RWPE2 (cell line): ENCODE measurements at regions not wholly inside any gene's neighbourhood (a gene's known extent, or its start where the extent isn't known, plus 50 kb on each side); places are given as distances from the start of the nearest gene placed in this dataset.

Experiments used
- ATAC-seq: fragments of 200-7000 bp; cut with Tn5 transposase; 3 replicates; pipeline ENCODE4 v1.9.1; 2021; ENCODE audit warnings: low read depth
- DNase-seq: peaks from one replicate; pipeline ENCODE4 v3.0.0-alpha.2; 2020; ENCODE audit warnings: low spot score
- H3K27ac ChIP-seq: fragments of 450-650 bp; 2 replicates; pipeline ENCODE4 v1.5.1; 2017; ENCODE audit warnings: mild to moderate bottlenecking; ENCODE audit not compliant: poor library complexity, severe bottlenecking
- H3K27me3 ChIP-seq: fragments of 250-450 bp; sonication (Bioruptor Pico); 2 replicates; pipeline ENCODE4 v1.5.1; 2021; ENCODE audit warnings: mild to moderate bottlenecking, moderate library complexity; ENCODE audit not compliant: insufficient read depth, poor library complexity, severe bottlenecking
- H3K36me3 ChIP-seq: fragments of 250-450 bp; sonication (Bioruptor Pico); 2 replicates; pipeline ENCODE4 v1.5.1; 2020; ENCODE audit warnings: low read depth, mild to moderate bottlenecking, moderate library complexity
- H3K4me1 ChIP-seq: fragments of 250-450 bp; sonication (Bioruptor Pico); 2 replicates; pipeline ENCODE4 v1.5.1; 2021; ENCODE audit warnings: mild to moderate bottlenecking, moderate library complexity; ENCODE audit not compliant: insufficient read depth, poor library complexity, severe bottlenecking
- H3K4me3 ChIP-seq: fragments of 250-450 bp; sonication (Bioruptor Pico); 2 replicates; pipeline ENCODE4 v1.5.1; 2021; ENCODE audit warnings: mild to moderate bottlenecking, moderate library complexity; ENCODE audit not compliant: severe bottlenecking
- H3K9me3 ChIP-seq: fragments of 250-450 bp; sonication (Bioruptor Pico); 2 replicates; pipeline ENCODE4 v1.5.1; 2021; ENCODE audit warnings: mild to moderate bottlenecking, moderate library complexity; ENCODE audit not compliant: severe bottlenecking
- CTCF ChIP-seq: fragments of 450-650 bp; IDR thresholded peaks from one replicate; pipeline ENCODE4 v1.5.1; 2017; ENCODE audit warnings: mild to moderate bottlenecking, moderate library complexity; ENCODE audit not compliant: poor library complexity, severe bottlenecking

- Histone ChIP-seq H3K9me3 (no peaks in the 10 kb centered on the region), H3K4me1 (no peaks in the 10 kb centered on the region), H3K27me3 (no peaks in the 10 kb centered on the region), H3K27ac (no peak overlapping the region), H3K4me3 (no peak overlapping the region), H3K36me3 (no peaks in the 10 kb centered on the region)
- ATAC-seq = no peak
- TF ChIP-seq CTCF = no peak
- DNase-seq = no peak
Observed at GRCh38 chr1:219506936-219507335, 106.0 kb downstream of the ZC3H11B start.

- H3K9me3 ChIP-seq = no peaks in the 10 kb centered on the region
- ATAC-seq (no peak), DNase-seq (no peak)
- no peaks in the 10 kb centered on the region for H3K4me1 ChIP-seq
- H3K27me3 ChIP-seq = no peaks in the 10 kb centered on the region
- H3K36me3 ChIP-seq = no peaks in the 10 kb centered on the region
- H3K27ac ChIP-seq = no peak overlapping the region
- H3K4me3 ChIP-seq = no peak overlapping the region
- no peak for TF ChIP-seq CTCF
Observed at GRCh38 chr1:219506473-219506899, 106.4 kb downstream of the ZC3H11B start.

GRCh38 chr1:219505886-219506285, 107.0 kb downstream of the ZC3H11B start:
- Histone ChIP-seq H3K4me3 (no peak overlapping the region), H3K36me3 (no peaks in the 10 kb centered on the region), H3K4me1 (no peaks in the 10 kb centered on the region), H3K27ac (no peak overlapping the region), H3K27me3 (no peaks in the 10 kb centered on the region), H3K9me3 (no peaks in the 10 kb centered on the region)
- ATAC-seq (no peak), DNase-seq (no peak)
- TF ChIP-seq CTCF = no peak

- Histone ChIP-seq H3K36me3 (no peaks in the 10 kb centered on the region), H3K27ac (no peak overlapping the region), H3K27me3 (no peaks in the 10 kb centered on the region), H3K4me3 (no peak overlapping the region), H3K4me1 (no peaks in the 10 kb centered on the region), H3K9me3 (no peaks in the 10 kb centered on the region)
- DNase-seq = no peak
- no peak for ATAC-seq
- TF ChIP-seq CTCF = no peak
Observed at GRCh38 chr1:219503604-219504003, 109.3 kb downstream of the ZC3H11B start.

GRCh38 chr1:219500327-219500897, 112.5 kb downstream of the ZC3H11B start:
- no peaks in the 10 kb centered on the region for H3K9me3 ChIP-seq
- H3K4me1 ChIP-seq = no peaks in the 10 kb centered on the region
- DNase-seq = no peak
- H3K36me3 ChIP-seq = no peaks in the 10 kb centered on the region
- no peak for ATAC-seq
- no peak for TF ChIP-seq CTCF
- H3K4me3 ChIP-seq = no peak overlapping the region
- no peaks in the 10 kb centered on the region for H3K27me3 ChIP-seq
- no peak overlapping the region for H3K27ac ChIP-seq
